ENCODE measurements at regions not wholly inside any gene's neighbourhood (a gene's known extent, or its start where the extent isn't known, plus 50 kb on each side); places are given as distances from the start of the nearest gene placed in this dataset.
A peak's percentile ranks its signal among the peaks of the same experiment; 100 is the strongest.
"Not testable (repeated sequence)": the region's sequence is repeated elsewhere in the genome, so short reads cannot be mapped to it uniquely, and the experiment has no call there.

GRCh38 chr1:100791586-100791985 lies 72.0 kb downstream of the VCAM1 start:
- no peak for DNase-seq

- DNase-seq, result no peak
Measured at GRCh38 chr1:100793659-100794058, 74.1 kb downstream of the VCAM1 start.

- no peak for DNase-seq
Measured at GRCh38 chr1:100794748-100795645, 75.5 kb downstream of the VCAM1 start.

- peak; percentile 46 for DNase-seq
Measured at GRCh38 chr1:100795646-100795985, 76.1 kb downstream of the VCAM1 start.

- no peak for DNase-seq
Measured at GRCh38 chr1:100796046-100796445, 76.5 kb downstream of the VCAM1 start.

GRCh38 chr1:100799548-100799947 lies 80.0 kb downstream of the VCAM1 start:
- DNase-seq, result no peak

- DNase-seq, result no peak
Measured at GRCh38 chr1:100799954-100800612, 80.5 kb downstream of the VCAM1 start.

GRCh38 chr1:100801256-100801655 lies 81.7 kb downstream of the VCAM1 start:
- not testable (repeated sequence) for DNase-seq

GRCh38 chr1:100803280-100803679 lies 83.7 kb downstream of the VCAM1 start:
- DNase-seq, result not testable (repeated sequence)

GRCh38 chr1:100806601-100807000 lies 87.1 kb downstream of the VCAM1 start:
- DNase-seq, result no peak

GRCh38 chr1:100810360-100810759 lies 84.3 kb downstream of the EXTL2 start:
- peak; percentile 67 for DNase-seq

- DNase-seq, result no peak
Measured at GRCh38 chr1:100811808-100812207, 82.8 kb downstream of the EXTL2 start.

- DNase-seq, result not testable (repeated sequence)
Measured at GRCh38 chr1:100814938-100815337, 79.7 kb downstream of the EXTL2 start.

- no peak for DNase-seq
Measured at GRCh38 chr1:100816049-100816448, 78.6 kb downstream of the EXTL2 start.

GRCh38 chr1:100820195-100820594 lies 74.4 kb downstream of the EXTL2 start:
- peak; percentile 4 for DNase-seq

- DNase-seq, result not testable (repeated sequence)
Measured at GRCh38 chr1:100821919-100822318, 72.7 kb downstream of the EXTL2 start.

Measured in NCI-H82 (cell line).